Neutrophil (primary cell): ENCODE measurements at regions not wholly inside any gene's neighbourhood (a gene's known extent, or its start where the extent isn't known, plus 50 kb on each side); places are given as distances from the start of the nearest gene placed in this dataset.

Experiments used
- H3K27ac ChIP-seq: fragments of 200-600 bp; sonication (generic); 2 replicates; pipeline ENCODE4 v1.5.1; 2016; ENCODE audit warnings: mild to moderate bottlenecking, moderate library complexity
- H3K27me3 ChIP-seq: fragments of 200-600 bp; sonication (generic); 2 replicates; pipeline ENCODE4 v1.6.0; 2016; ENCODE audit warnings: mild to moderate bottlenecking
- H3K36me3 ChIP-seq: fragments of 200-600 bp; sonication (generic); 2 replicates; pipeline ENCODE4 v1.5.1; 2017
- H3K4me1 ChIP-seq, 2 experiments: fragments of 200-600 bp in 1 of 2; sonication (generic) in 1 of 2; 1 replicate in 1 of 2; 2 replicates in 1 of 2; pipeline versions ENCODE4 v1.5.1 to v1.6.1; 2013 to 2016; ENCODE audit warnings: low read depth in 1 of 2, low read length in 1 of 2, mild to moderate bottlenecking in 1 of 2, moderate library complexity in 1 of 2; ENCODE audit not compliant: control insufficient read depth in 1 of 2, insufficient read depth in 1 of 2
- H3K4me3 ChIP-seq, 2 experiments: fragments of 200-600 bp in 1 of 2; sonication (generic) in 1 of 2; 1 replicate in 1 of 2; 2 replicates in 1 of 2; pipeline ENCODE4 v1.5.1; 2013 to 2016; ENCODE audit warnings: low read depth in 1 of 2, low read length in 1 of 2, mild to moderate bottlenecking in 1 of 2, moderate library complexity in 1 of 2
- H3K9me3 ChIP-seq: fragments of 200-600 bp; sonication (generic); 2 replicates; pipeline ENCODE4 v1.5.1; 2016
- CTCF ChIP-seq: fragments of 200-600 bp; sonication (generic); IDR thresholded peaks from 2 replicates; pipeline ENCODE4 v1.5.1; 2016; ENCODE audit warnings: antibody characterized with exemption

- H3K36me3 ChIP-seq = no peaks in the 10 kb centered on the region
- no peak for TF ChIP-seq CTCF
- H3K4me1 ChIP-seq = no peaks in the 10 kb centered on the region
- no peak overlapping the region for H3K27ac ChIP-seq
- peaks cover 4% of the 10 kb centered on the region for H3K27me3 ChIP-seq
- no peaks in the 10 kb centered on the region for H3K9me3 ChIP-seq
- no peak overlapping the region for H3K4me3 ChIP-seq
Observed at GRCh38 chr1:67931198-67931597, 97.9 kb upstream of the GNG12 start.

- TF ChIP-seq CTCF = no peak
- H3K27me3 ChIP-seq = peaks cover 4% of the 10 kb centered on the region
- H3K27ac ChIP-seq = no peak overlapping the region
- H3K36me3 ChIP-seq = no peaks in the 10 kb centered on the region
- no peak overlapping the region for H3K4me3 ChIP-seq
- no peaks in the 10 kb centered on the region for H3K9me3 ChIP-seq
- peaks cover 3 to 4% of the 10 kb centered on the region in 2 experiments for H3K4me1 ChIP-seq
Observed at GRCh38 chr1:67923074-67923473, 89.8 kb upstream of the GNG12 start.

- H3K9me3 ChIP-seq = no peaks in the 10 kb centered on the region
- no peaks in the 10 kb centered on the region for H3K27me3 ChIP-seq
- no peak for TF ChIP-seq CTCF
- H3K36me3 ChIP-seq = no peaks in the 10 kb centered on the region
- H3K27ac ChIP-seq = no peak overlapping the region
- H3K4me3 ChIP-seq = no peak overlapping the region
- peaks cover 3 to 4% of the 10 kb centered on the region in 2 experiments for H3K4me1 ChIP-seq
Observed at GRCh38 chr1:67921725-67922489, 88.6 kb upstream of the GNG12 start.

- H3K9me3 ChIP-seq = no peaks in the 10 kb centered on the region
- peaks cover under 1 to 3% of the 10 kb centered on the region in 2 experiments for H3K4me1 ChIP-seq
- no peak overlapping the region for H3K27ac ChIP-seq
- no peak overlapping the region for H3K4me3 ChIP-seq
- H3K27me3 ChIP-seq = no peaks in the 10 kb centered on the region
- TF ChIP-seq CTCF = no peak
- no peaks in the 10 kb centered on the region for H3K36me3 ChIP-seq
Observed at GRCh38 chr1:67919274-67920072, 86.2 kb upstream of the GNG12 start.

- Histone ChIP-seq H3K9me3 (no peaks in the 10 kb centered on the region), H3K27me3 (no peaks in the 10 kb centered on the region), H3K27ac (no peak overlapping the region), H3K4me3 (no peak overlapping the region), H3K36me3 (no peaks in the 10 kb centered on the region), H3K4me1 (no peaks in the 10 kb centered on the region)
- TF ChIP-seq CTCF = no peak
Observed at GRCh38 chr1:67918067-67918466, 84.8 kb upstream of the GNG12 start.
